ENCODE measurements at regions not wholly inside any gene's neighbourhood (a gene's known extent, or its start where the extent isn't known, plus 50 kb on each side); places are given as distances from the start of the nearest gene placed in this dataset.

GRCh38 chr2:76667821-76668271 is 854.3 kb downstream of the LRRTM4 start:
- no peak for ATAC-seq

More at GRCh38 chr2:76667821-76668271, 854.3 kb downstream of the LRRTM4 start:
- POLR2A ChIA-PET, result no interaction called here
- in situ Hi-C loops (cut with HindIII; ENCODE audit: extremely low pct_ligation_motif_present, low pct_unique_long_range_greater_than_20kb) (no loop called here), intact Hi-C loops (cut with micrococcal nuclease; ENCODE audit: unreplicated experiment) (no loop called here)
- no peaks in the 10 kb centered on the region for H3K79me2 ChIP-seq (ENCODE audit: insufficient read depth, low read length)
- no peak overlapping the region for H3K4me3 ChIP-seq (replicated peaks in 1 of 3; ENCODE audit: insufficient read depth in 1 of 3, low read depth in 2 of 3, low read length in 3 of 3)
- DNase-seq (ENCODE audit: low spot score) (no peak), FAIRE-seq (no peak)
- CTCF ChIA-PET (ENCODE audit: low intra/inter-chr PET ratio, low total read pairs), result no interaction called here
- H3K4me2 ChIP-seq (ENCODE audit: low read depth, low read length), result no peak overlapping the region
- H4K20me1 ChIP-seq (ENCODE audit: insufficient read depth, low read length), result no peaks in the 10 kb centered on the region
- no peak overlapping the region for H2AFZ ChIP-seq (ENCODE audit: low read length)
- no peaks in the 10 kb centered on the region for H3K27me3 ChIP-seq (ENCODE audit: control insufficient read depth in 1 of 2, insufficient read depth in 2 of 2, low read length in 2 of 2)
- H3K36me3 ChIP-seq (replicated peaks in 1 of 2; ENCODE audit: control insufficient read depth in 1 of 2, insufficient read depth in 2 of 2, low read length in 2 of 2), result no peaks in the 10 kb centered on the region
- H3K27ac ChIP-seq (ENCODE audit: extremely low read length, insufficient read depth, low read length), result no peak overlapping the region
- WGBS (ENCODE audit: low lambda C conversion rate), result 25% methylated on average over 8 of the region's 8 CpGs
- no peak overlapping the region for H3K9ac ChIP-seq (ENCODE audit: insufficient read depth, low read depth, low read length)
- no peak for TF ChIP-seq ZFP90 (CRISPR knock-in tag; IDR thresholded peaks at IDR 0.05; ENCODE audit: borderline replicate concordance)
- TF ChIP-seq ZNF788 (CRISPR knock-in tag; IDR thresholded peaks at IDR 0.05; ENCODE audit: borderline replicate concordance), result no peak
- TF ChIP-seq, protein P1, sequence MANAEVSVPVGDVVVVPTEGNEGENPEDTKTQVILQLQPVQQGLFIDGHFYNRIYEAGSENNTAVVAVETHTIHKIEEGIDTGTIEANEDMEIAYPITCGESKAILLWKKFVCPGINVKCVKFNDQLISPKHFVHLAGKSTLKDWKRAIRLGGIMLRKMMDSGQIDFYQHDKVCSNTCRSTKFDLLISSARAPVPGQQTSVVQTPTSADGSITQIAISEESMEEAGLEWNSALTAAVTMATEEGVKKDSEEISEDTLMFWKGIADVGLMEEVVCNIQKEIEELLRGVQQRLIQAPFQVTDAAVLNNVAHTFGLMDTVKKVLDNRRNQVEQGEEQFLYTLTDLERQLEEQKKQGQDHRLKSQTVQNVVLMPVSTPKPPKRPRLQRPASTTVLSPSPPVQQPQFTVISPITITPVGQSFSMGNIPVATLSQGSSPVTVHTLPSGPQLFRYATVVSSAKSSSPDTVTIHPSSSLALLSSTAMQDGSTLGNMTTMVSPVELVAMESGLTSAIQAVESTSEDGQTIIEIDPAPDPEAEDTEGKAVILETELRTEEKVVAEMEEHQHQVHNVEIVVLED (CRISPR knock-in tag; IDR thresholded peaks at IDR 0.05; ENCODE audit: borderline replicate concordance), result no peak
- TF ChIP-seq ZNF549 (CRISPR knock-in tag; IDR thresholded peaks at IDR 0.05), result no peak
- TF ChIP-seq, protein P2, sequence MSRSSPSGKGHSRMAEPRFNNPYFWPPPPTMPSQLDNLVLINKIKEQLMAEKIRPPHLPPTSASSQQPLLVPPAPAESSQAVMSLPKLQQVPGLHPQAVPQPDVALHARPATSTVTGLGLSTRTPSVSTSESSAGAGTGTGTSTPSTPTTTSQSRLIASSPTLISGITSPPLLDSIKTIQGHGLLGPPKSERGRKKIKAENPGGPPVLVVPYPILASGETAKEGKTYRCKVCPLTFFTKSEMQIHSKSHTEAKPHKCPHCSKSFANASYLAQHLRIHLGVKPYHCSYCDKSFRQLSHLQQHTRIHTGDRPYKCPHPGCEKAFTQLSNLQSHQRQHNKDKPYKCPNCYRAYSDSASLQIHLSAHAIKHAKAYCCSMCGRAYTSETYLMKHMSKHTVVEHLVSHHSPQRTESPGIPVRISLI (CRISPR knock-in tag; IDR thresholded peaks at IDR 0.05; ENCODE audit: borderline replicate concordance), result no peak
- no peak for TF ChIP-seq ZNF230 (CRISPR knock-in tag; IDR thresholded peaks at IDR 0.05)
- TF ChIP-seq HMG20B (CRISPR knock-in tag; conservative IDR thresholded peaks at IDR 0.05), result no peak
- TF ChIP-seq ZNF460 (CRISPR knock-in tag; IDR thresholded peaks at IDR 0.05; ENCODE audit: borderline replicate concordance), result no peak
- TF ChIP-seq HNRNPH1 (optimal IDR thresholded peaks at IDR 0.05; ENCODE audit: low read depth, low read length), result no peak
- TF ChIP-seq TAF15 (IDR thresholded peaks at IDR 0.05; ENCODE audit: low read depth, low read length, poor library complexity, severe bottlenecking), result no peak
- TF ChIP-seq SP2 (CRISPR knock-in tag; IDR thresholded peaks at IDR 0.05), result no peak
- no peak for TF ChIP-seq XRCC5 (optimal IDR thresholded peaks at IDR 0.05; ENCODE audit: low read length)
- TF ChIP-seq ZNF639 (CRISPR knock-in tag; conservative IDR thresholded peaks at IDR 0.05), result no peak
- TF ChIP-seq, protein P3, sequence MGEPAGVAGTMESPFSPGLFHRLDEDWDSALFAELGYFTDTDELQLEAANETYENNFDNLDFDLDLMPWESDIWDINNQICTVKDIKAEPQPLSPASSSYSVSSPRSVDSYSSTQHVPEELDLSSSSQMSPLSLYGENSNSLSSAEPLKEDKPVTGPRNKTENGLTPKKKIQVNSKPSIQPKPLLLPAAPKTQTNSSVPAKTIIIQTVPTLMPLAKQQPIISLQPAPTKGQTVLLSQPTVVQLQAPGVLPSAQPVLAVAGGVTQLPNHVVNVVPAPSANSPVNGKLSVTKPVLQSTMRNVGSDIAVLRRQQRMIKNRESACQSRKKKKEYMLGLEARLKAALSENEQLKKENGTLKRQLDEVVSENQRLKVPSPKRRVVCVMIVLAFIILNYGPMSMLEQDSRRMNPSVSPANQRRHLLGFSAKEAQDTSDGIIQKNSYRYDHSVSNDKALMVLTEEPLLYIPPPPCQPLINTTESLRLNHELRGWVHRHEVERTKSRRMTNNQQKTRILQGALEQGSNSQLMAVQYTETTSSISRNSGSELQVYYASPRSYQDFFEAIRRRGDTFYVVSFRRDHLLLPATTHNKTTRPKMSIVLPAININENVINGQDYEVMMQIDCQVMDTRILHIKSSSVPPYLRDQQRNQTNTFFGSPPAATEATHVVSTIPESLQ (CRISPR knock-in tag; conservative IDR thresholded peaks at IDR 0.05), result no peak
- no peak for TF ChIP-seq CEBPB (IDR thresholded peaks at IDR 0.05; ENCODE audit: borderline replicate concordance, low read depth, low read length)
- no peak for TF ChIP-seq ZMYM4 (CRISPR knock-in tag; IDR thresholded peaks at IDR 0.05)
- TF ChIP-seq ZNF615 (CRISPR knock-in tag; IDR thresholded peaks at IDR 0.05; ENCODE audit: borderline replicate concordance), result no peak
- no TSS peak for BruUV-seq (replicated peaks)
- no peaks in the 10 kb centered on the region for H3K4me1 ChIP-seq (ENCODE audit: insufficient read depth, low read length)
- no peaks in the 10 kb centered on the region for H3K9me3 ChIP-seq (ENCODE audit: low read length)
